Loucy (cell line): ENCODE measurements at regions not wholly inside any gene's neighbourhood (a gene's known extent, or its start where the extent isn't known, plus 50 kb on each side); places are given as distances from the start of the nearest gene placed in this dataset.

ENCODE experiments used
- H2AFZ ChIP-seq: fragments of 200-600 bp; sonication (generic); 2 replicates; pipeline ENCODE4 v1.6.0; 2016; ENCODE audit warnings: antibody characterized with exemption, mild to moderate bottlenecking, low read length, moderate library complexity
- H3F3A ChIP-seq: fragments of 200-600 bp; 2 replicates; pipeline ENCODE4 v1.6.0; 2016; ENCODE audit warnings: antibody characterized with exemption, low read depth, mild to moderate bottlenecking
- H3K27me3 ChIP-seq: fragments of 200-600 bp; sonication (generic); 2 replicates; pipeline ENCODE4 v1.6.1; 2014; ENCODE audit warnings: low read length, mild to moderate bottlenecking; ENCODE audit not compliant: insufficient read depth, poor library complexity, severe bottlenecking
- H3K36me3 ChIP-seq: fragments of 200-600 bp; sonication (generic); 2 replicates; pipeline ENCODE4 v1.6.1; 2016; ENCODE audit warnings: low read length; ENCODE audit not compliant: insufficient read depth
- H3K4me1 ChIP-seq: fragments of 200-600 bp; sonication (generic); 2 replicates; pipeline ENCODE4 v1.5.1; 2014; ENCODE audit warnings: low read length, mild to moderate bottlenecking; ENCODE audit not compliant: insufficient read depth, poor library complexity, severe bottlenecking
- H3K4me2 ChIP-seq: fragments of 200-600 bp; sonication (generic); 2 replicates; pipeline ENCODE4 v1.6.0; 2014; ENCODE audit warnings: antibody characterized with exemption, low read length, low read depth, mild to moderate bottlenecking; ENCODE audit not compliant: poor library complexity, severe bottlenecking
- H3K4me3 ChIP-seq: fragments of 200-600 bp; sonication (generic); 2 replicates; pipeline ENCODE4 v1.5.1; 2014; ENCODE audit warnings: low read length, mild to moderate bottlenecking, mixed read lengths; ENCODE audit not compliant: poor library complexity, severe bottlenecking
- H3K79me2 ChIP-seq: fragments of 200-600 bp; sonication (generic); 2 replicates; pipeline ENCODE4 v1.6.1; 2014; ENCODE audit warnings: low read length; ENCODE audit not compliant: insufficient read depth
- H3K9ac ChIP-seq: fragments of 200-600 bp; sonication (generic); 2 replicates; pipeline ENCODE4 v1.6.0; 2014; ENCODE audit warnings: mild to moderate bottlenecking, low read depth, low read length, moderate library complexity; ENCODE audit not compliant: poor library complexity, severe bottlenecking
- H3K9me2 ChIP-seq: fragments of 200-600 bp; sonication (generic); replicated peaks from 2 replicates; pipeline ENCODE4 v1.6.1; 2016; ENCODE audit warnings: low read depth, low read length, mixed read lengths
- H3K9me3 ChIP-seq: fragments of 200-600 bp; sonication (generic); 2 replicates; pipeline ENCODE4 v1.6.1; 2014; ENCODE audit warnings: mild to moderate bottlenecking, antibody characterized with exemption, low read length, low read depth; ENCODE audit not compliant: insufficient read depth
- H4K20me1 ChIP-seq: fragments of 200-600 bp; sonication (generic); 2 replicates; pipeline ENCODE4 v1.6.0; 2014; ENCODE audit warnings: antibody characterized with exemption, low read length, mild to moderate bottlenecking; ENCODE audit not compliant: insufficient read depth, poor library complexity, severe bottlenecking
- CTCF ChIP-seq: fragments of 200-600 bp; sonication (generic); conservative IDR thresholded peaks from 2 replicates; pipeline ENCODE4 v1.5.1; 2014; ENCODE audit warnings: mild to moderate bottlenecking, antibody characterized with exemption, low read length
- EZH2phosphoT487 ChIP-seq: fragments of 200-600 bp; IDR thresholded peaks from 2 replicates; pipeline ENCODE4 v1.6.1; 2018; ENCODE audit warnings: antibody characterized with exemption, mild to moderate bottlenecking, moderate library complexity, borderline replicate concordance

DNA sequence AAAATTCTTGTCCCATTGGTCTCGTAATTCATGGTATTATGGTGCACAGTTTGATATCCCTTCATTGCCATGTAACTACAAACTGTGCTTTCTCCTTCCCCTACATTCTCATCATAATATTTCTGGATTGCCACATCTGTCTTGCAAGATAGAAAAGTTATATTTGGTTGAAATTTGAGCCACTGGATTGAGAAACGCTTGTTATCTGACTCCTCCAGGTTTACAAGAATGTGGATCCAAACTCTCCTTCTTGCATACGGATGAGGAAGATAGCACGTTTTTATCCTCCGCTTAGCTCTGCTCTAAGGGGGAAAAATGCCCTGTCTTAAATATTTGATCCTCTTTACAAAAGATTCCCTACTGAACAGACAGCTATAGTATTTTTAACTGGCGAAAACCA is 438.2 kb downstream of the TSN start:
- H3K79me2 ChIP-seq, result no peaks in the 10 kb centered on the region
- H3K9me3 ChIP-seq, result no peaks in the 10 kb centered on the region
- H3K27me3 ChIP-seq, result no peaks in the 10 kb centered on the region
- TF ChIP-seq EZH2phosphoT487 (no peak), CTCF (no peak)
- H3K4me1 ChIP-seq, result no peaks in the 10 kb centered on the region
- no peak overlapping the region for H2AFZ ChIP-seq
- no peak overlapping the region for H3K4me3 ChIP-seq
- H3F3A ChIP-seq, result no peaks in the 10 kb centered on the region
- no peak overlapping the region for H3K4me2 ChIP-seq
- H3K9ac ChIP-seq, result no peak overlapping the region
- H4K20me1 ChIP-seq, result no peaks in the 10 kb centered on the region
- H3K9me2 ChIP-seq, result no peaks in the 10 kb centered on the region
- no peaks in the 10 kb centered on the region for H3K36me3 ChIP-seq

DNA sequence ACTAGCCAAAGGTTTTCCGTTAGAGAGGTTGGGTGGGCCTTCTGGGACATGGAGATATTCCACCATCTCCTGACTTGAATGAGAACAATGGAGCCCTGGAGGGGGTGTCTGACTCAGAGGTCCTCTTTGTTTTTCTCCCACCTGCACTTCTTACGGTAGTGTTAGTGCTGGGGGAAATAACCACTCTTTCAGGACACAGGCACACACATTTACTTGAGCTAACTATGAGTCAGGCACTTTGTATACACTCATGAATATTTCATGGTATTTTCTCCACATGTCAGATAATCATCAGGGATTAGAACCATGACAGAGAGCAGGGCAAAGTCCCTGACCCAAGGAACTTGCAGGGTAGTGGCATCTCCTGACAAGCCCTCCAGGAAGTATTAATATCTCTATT is 439.1 kb downstream of the TSN start:
- Histone ChIP-seq H3K9ac (no peak overlapping the region), H3K9me2 (no peaks in the 10 kb centered on the region), H3K79me2 (no peaks in the 10 kb centered on the region), H3K27me3 (no peaks in the 10 kb centered on the region), H3K4me3 (no peak overlapping the region), H3K36me3 (no peaks in the 10 kb centered on the region), H3K4me1 (no peaks in the 10 kb centered on the region), H3K9me3 (no peaks in the 10 kb centered on the region), H3K4me2 (no peak overlapping the region), H3F3A (no peaks in the 10 kb centered on the region), H2AFZ (no peak overlapping the region), H4K20me1 (no peaks in the 10 kb centered on the region)
- TF ChIP-seq CTCF (no peak), EZH2phosphoT487 (no peak)

- H2AFZ ChIP-seq, result no peak overlapping the region
- no peak overlapping the region for H3K4me2 ChIP-seq
- no peaks in the 10 kb centered on the region for H3K4me1 ChIP-seq
- no peaks in the 10 kb centered on the region for H4K20me1 ChIP-seq
- no peak overlapping the region for H3K4me3 ChIP-seq
- no peaks in the 10 kb centered on the region for H3K27me3 ChIP-seq
- no peak overlapping the region for H3K9ac ChIP-seq
- no peaks in the 10 kb centered on the region for H3K9me3 ChIP-seq
- H3K9me2 ChIP-seq, result no peaks in the 10 kb centered on the region
- H3K36me3 ChIP-seq, result no peaks in the 10 kb centered on the region
- no peaks in the 10 kb centered on the region for H3K79me2 ChIP-seq
- TF ChIP-seq CTCF (no peak), EZH2phosphoT487 (no peak)
- no peaks in the 10 kb centered on the region for H3F3A ChIP-seq
Observed at GRCh38 chr2:122203523-122203922, 448.1 kb downstream of the TSN start.
